ENCODE measurements at regions not wholly inside any gene's neighbourhood (a gene's known extent, or its start where the extent isn't known, plus 50 kb on each side); places are given as distances from the start of the nearest gene placed in this dataset.

- CTCF ChIA-PET, result no interaction called here
- no peak overlapping the region for H3K4me3 ChIP-seq (ENCODE audit: low read depth, low read length)
- POLR2A ChIA-PET, result no interaction called here
- DNase-seq (ENCODE audit: low read depth, low spot score), result no peak
- no peak for TF ChIP-seq CTCF (IDR thresholded peaks at IDR 0.05; ENCODE audit: insufficient read depth, low read length, missing control alignments)
These were observed 545.3 kb downstream of the PTPRC start for GRCh38 chr1:199184180-199184579.

- DNase-seq (ENCODE audit: low read depth, low spot score), result no peak
- TF ChIP-seq CTCF (IDR thresholded peaks at IDR 0.05; ENCODE audit: insufficient read depth, low read length, missing control alignments), result no peak
- ChIA-PET CTCF (no interaction called here), POLR2A (no interaction called here)
- H3K4me3 ChIP-seq (ENCODE audit: low read depth, low read length), result no peak overlapping the region
These were observed 556.0 kb downstream of the PTPRC start for GRCh38 chr1:199194862-199195261.

- TF ChIP-seq CTCF (IDR thresholded peaks at IDR 0.05; ENCODE audit: insufficient read depth, low read length, missing control alignments), result no peak
- ChIA-PET POLR2A (no interaction called here), CTCF (no interaction called here)
- no peak overlapping the region for H3K4me3 ChIP-seq (ENCODE audit: low read depth, low read length)
- no peak for DNase-seq (ENCODE audit: low read depth, low spot score)
These were observed 558.9 kb downstream of the PTPRC start for GRCh38 chr1:199197695-199198094.

- CTCF ChIA-PET, result interaction anchor here (0.7 kb wide), 1 partner anchor 17 kb away, joined by 3 read pairs; no protein-coding TSS in a partner anchor
- DNase-seq (ENCODE audit: low read depth, low spot score), result no peak
- H3K4me3 ChIP-seq (ENCODE audit: low read depth, low read length), result no peak overlapping the region
- POLR2A ChIA-PET, result no interaction called here
- TF ChIP-seq CTCF (IDR thresholded peaks at IDR 0.05; ENCODE audit: insufficient read depth, low read length, missing control alignments), result no peak
These were observed 563.5 kb downstream of the PTPRC start for GRCh38 chr1:199202331-199202730.

- DNase-seq (ENCODE audit: low read depth, low spot score), result no peak
- H3K4me3 ChIP-seq (ENCODE audit: low read depth, low read length), result no peak overlapping the region
- no peak for TF ChIP-seq CTCF (IDR thresholded peaks at IDR 0.05; ENCODE audit: insufficient read depth, low read length, missing control alignments)
- ChIA-PET POLR2A (no interaction called here), CTCF (interaction anchor here (1.1 kb wide), 1 partner anchor 9 kb away, joined by 3 read pairs; no protein-coding TSS in a partner anchor)
These were observed 565.4 kb downstream of the PTPRC start for GRCh38 chr1:199204231-199204630.

- DNase-seq (ENCODE audit: low read depth, low spot score), result no peak
- ChIA-PET POLR2A (no interaction called here), CTCF (no interaction called here)
- no peak overlapping the region for H3K4me3 ChIP-seq (ENCODE audit: low read depth, low read length)
- TF ChIP-seq CTCF (IDR thresholded peaks at IDR 0.05; ENCODE audit: insufficient read depth, low read length, missing control alignments), result no peak
These were observed 567.1 kb downstream of the PTPRC start for GRCh38 chr1:199205740-199206441.

Data from AG04449 (cell line).